ENCODE measurements at regions not wholly inside any gene's neighbourhood (a gene's known extent, or its start where the extent isn't known, plus 50 kb on each side); places are given as distances from the start of the nearest gene placed in this dataset.
"Not testable (repeated sequence)": the region's sequence is repeated elsewhere in the genome, so short reads cannot be mapped to it uniquely, and the experiment has no call there.

DNA sequence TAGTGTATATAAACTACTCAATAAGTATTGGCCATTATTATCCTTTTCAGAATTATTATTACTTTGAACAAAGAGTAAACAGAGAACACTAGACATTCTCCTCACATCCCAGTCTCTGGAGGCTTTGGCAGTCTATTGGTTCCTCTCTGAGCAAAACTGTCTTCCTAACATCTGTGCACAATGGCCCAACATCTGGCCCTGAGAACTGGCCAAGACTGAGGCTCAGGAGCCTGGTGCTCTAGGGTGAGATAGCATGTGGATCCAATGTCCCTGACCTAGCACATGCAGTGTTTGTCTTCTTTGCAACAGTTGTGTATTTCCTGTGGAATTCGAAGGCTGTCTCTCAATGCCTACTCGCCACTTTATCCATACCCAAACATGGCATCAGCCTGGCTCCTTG is 313.2 kb upstream of the KAZN start:
- Histone ChIP-seq H3K4me3 (no peak overlapping the region), H3K27me3 (no peaks in the 10 kb centered on the region), H3K9me3 (replicated peaks in 1 of 3) (no peaks in the 10 kb centered on the region), H3K36me3 (replicated peaks in 1 of 2) (no peaks in the 10 kb centered on the region), H3K4me1 (replicated peaks in 1 of 2) (no peaks in the 10 kb centered on the region), H3K27ac (no peak overlapping the region)
- intact Hi-C loops (cut with DNase I), result no loop called here
- 83 to 92% (median 85%) methylated on average over 2 of the region's 2 CpGs for WGBS, 4 donors
- no peak for TF ChIP-seq POLR2A (IDR thresholded peaks at IDR 0.05)
- no peak for TF ChIP-seq CTCF (IDR thresholded peaks at IDR 0.05)
- no peak for DNase-seq

DNA sequence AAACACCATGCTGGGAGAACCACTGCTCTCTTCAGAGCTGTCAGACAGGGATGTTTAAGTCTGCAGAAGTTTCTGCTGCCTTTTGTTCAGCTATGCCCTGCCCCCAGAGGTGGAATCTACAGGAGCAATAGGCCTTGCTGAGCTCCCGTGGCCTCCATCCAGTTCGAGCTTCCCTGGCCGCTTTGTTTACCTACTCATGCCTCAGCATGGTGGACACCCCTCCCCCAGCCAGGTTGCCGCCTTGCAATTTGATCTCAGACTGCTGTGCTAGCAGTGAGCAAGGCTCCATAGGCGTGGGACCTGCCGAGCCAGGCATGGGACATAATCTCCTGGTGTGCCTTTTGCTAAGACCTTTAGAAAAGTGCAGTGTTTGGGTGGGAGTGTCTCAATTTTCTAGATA is 307.3 kb upstream of the KAZN start:
- H3K4me1 ChIP-seq (replicated peaks in 1 of 2); H3K9me3 ChIP-seq (replicated peaks in 1 of 3); intact Hi-C loops (cut with DNase I); H3K27ac ChIP-seq; H3K36me3 ChIP-seq (replicated peaks in 1 of 2); DNase-seq; H3K27me3 ChIP-seq; H3K4me3 ChIP-seq: not testable (repeated sequence)
- 55 to 62% (median 57%) methylated on average over 6 of the region's 6 CpGs; no CpG with 5 or more reads in 1 of the 4 donors for WGBS, 4 donors

- no peak for DNase-seq
- intact Hi-C loops (cut with DNase I), result no loop called here
- 70 to 89% (median 81%) methylated on average over 6 to 7 of the region's 7 CpGs for WGBS, 4 donors
- H3K27ac ChIP-seq, result no peak overlapping the region
- no peaks in the 10 kb centered on the region for H3K9me3 ChIP-seq (replicated peaks in 1 of 3)
- H3K36me3 ChIP-seq (replicated peaks in 1 of 2), result no peaks in the 10 kb centered on the region
- TF ChIP-seq POLR2A (IDR thresholded peaks at IDR 0.05) (no peak), CTCF (IDR thresholded peaks at IDR 0.05) (no peak)
- no peaks in the 10 kb centered on the region for H3K4me1 ChIP-seq (replicated peaks in 1 of 2)
- no peak overlapping the region for H3K4me3 ChIP-seq
- no peaks in the 10 kb centered on the region for H3K27me3 ChIP-seq
These were observed 306.0 kb upstream of the KAZN start for GRCh38 chr1:14292520-14292919.

DNA sequence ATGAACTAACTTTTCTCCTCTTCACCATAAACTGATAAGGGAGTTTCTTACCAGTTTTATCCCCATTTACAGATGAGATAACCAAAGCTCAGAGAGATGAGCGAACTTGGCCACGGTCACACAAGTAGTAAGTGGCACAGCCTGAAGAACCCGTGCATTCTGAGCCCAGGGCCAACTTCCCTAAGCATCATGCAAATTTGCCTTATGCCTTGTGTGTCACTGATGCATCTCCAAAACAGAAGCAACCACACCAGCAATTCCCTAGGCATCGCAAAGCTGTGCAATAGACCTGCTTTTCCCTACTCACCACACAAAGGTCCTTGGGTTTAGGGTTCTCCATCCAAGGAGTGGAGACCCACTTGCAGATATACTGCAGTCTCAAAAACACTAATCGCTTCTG is 304.5 kb upstream of the KAZN start:
- TF ChIP-seq CTCF (IDR thresholded peaks at IDR 0.05) (no peak), POLR2A (IDR thresholded peaks at IDR 0.05) (no peak)
- Histone ChIP-seq H3K27me3 (no peaks in the 10 kb centered on the region), H3K4me3 (no peak overlapping the region), H3K4me1 (replicated peaks in 1 of 2) (no peaks in the 10 kb centered on the region), H3K36me3 (replicated peaks in 1 of 2) (no peaks in the 10 kb centered on the region), H3K27ac (no peak overlapping the region), H3K9me3 (replicated peaks in 1 of 3) (no peaks in the 10 kb centered on the region)
- 89 to 95% (median 92%) methylated on average over 5 of the region's 5 CpGs for WGBS, 4 donors
- intact Hi-C loops (cut with DNase I), result no loop called here
- no peak for DNase-seq

DNA sequence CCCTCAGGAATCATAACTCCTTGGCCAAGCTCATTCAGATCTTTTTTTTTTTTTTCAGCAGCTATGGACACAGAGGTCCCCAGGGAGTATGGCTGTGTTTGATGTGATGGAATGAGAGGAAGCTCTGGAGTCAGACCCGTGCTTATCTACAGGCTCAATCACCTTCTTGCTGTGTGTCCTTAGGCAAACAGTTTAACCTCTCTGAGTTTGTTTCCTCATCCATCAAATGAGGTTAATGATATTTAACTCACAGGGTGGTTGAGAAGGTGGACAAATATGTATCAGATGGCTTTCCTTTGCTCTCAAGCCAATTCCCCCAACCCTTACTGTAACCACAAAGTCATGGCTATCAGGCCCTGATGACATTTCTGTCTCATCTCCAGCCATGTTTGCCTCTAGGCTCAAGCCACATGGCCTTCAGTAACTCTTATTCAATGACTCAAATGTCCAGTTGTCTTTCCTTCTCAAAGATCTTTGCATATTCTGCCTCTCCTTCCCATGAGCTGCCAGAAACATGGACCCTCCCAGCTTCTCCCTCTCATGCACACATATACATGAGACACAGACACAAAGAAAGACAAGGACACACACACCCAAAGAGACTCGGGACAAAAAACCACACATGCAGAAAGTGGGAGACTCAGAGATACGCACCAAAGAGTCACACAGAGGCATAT is 303.5 kb upstream of the KAZN start:
- Histone ChIP-seq H3K9me3 (replicated peaks in 1 of 3) (no peaks in the 10 kb centered on the region), H3K4me3 (no peak overlapping the region), H3K27ac (no peak overlapping the region), H3K27me3 (no peaks in the 10 kb centered on the region), H3K4me1 (replicated peaks in 1 of 2) (no peaks in the 10 kb centered on the region), H3K36me3 (replicated peaks in 1 of 2) (no peaks in the 10 kb centered on the region)
- TF ChIP-seq POLR2A (IDR thresholded peaks at IDR 0.05) (no peak), CTCF (IDR thresholded peaks at IDR 0.05) (no peak)
- 57 to 68% (median 62%) methylated on average over 3 of the region's 3 CpGs for WGBS, 4 donors
- no peak for DNase-seq
- intact Hi-C loops (cut with DNase I), result no loop called here
